Bone marrow (tissue), 2 donors: ENCODE measurements at regions not wholly inside any gene's neighbourhood (a gene's known extent, or its start where the extent isn't known, plus 50 kb on each side); places are given as distances from the start of the nearest gene placed in this dataset.
"Not testable (repeated sequence)": the region's sequence is repeated elsewhere in the genome, so short reads cannot be mapped to it uniquely, and the experiment has no call there.

ENCODE experiments used
- DNase-seq, 2 donors: peaks; one replicate each; lab custom pipeline; 2025; lab: John Stamatoyannopoulos, UW

GRCh38 chr6:68059899-68060298 is 575.2 kb upstream of the ADGRB3 start:
- DNase-seq = no peak

GRCh38 chr6:68059261-68059660 is 575.8 kb upstream of the ADGRB3 start:
- DNase-seq = no peak

DNA sequence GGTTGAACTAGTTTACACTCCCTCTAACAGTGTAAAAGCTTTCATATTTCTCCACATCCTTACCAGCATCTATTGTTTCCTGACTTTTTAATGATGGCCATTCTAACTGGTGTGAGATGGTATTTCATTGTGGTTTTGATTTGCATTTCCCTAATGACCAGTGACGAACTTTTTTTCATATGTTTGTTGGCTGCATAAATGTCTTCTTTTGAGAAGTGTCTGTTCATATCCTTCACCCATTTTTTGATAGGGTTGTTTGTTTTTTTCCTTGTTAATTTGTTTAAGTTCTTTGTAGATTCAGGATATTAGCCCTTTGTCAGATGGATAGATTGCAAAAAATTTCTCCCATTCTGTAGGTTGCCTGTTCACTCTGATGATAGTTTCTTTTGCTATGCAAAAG is 578.5 kb upstream of the ADGRB3 start:
- DNase-seq = not testable (repeated sequence)

DNA sequence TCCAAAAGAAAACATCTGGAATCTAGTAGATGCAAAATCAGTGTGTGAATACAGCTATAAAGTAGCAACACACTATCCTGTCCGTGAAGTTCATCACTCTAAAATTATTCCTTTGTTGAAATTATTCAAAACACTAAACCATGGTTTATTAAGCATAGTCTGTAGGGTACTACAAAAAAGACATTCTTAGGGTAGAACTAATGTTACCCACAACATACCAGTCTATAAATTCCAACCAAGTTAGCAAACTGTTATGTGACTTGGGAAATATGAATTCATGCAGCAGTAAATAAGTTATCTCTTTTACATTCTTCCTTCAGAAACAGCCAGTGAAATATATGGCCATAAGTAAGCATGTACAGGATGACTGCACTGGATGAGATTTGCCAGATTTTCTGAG is 580.3 kb upstream of the ADGRB3 start:
- DNase-seq = no peak

GRCh38 chr6:68053805-68054373 is 581.2 kb upstream of the ADGRB3 start:
- DNase-seq = no peak

DNA sequence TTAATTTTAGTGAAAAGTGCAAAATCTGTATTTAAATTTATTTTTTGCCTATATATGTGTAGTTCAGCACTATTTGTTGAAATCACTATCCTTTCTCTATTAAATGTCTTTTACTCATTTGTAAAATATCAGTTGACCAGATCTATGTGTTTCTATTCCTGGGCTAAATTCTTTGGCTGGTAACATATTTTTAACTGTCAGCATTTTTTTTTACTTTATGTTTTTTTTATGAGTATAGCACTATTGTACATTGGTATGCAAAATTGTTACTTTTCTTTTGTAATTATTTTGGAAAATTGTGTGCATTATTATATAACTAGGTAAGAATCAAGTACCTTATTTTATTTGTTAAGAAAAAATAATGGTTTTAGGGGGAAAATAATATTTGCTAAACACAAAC is 582.8 kb upstream of the ADGRB3 start:
- no peak for DNase-seq

DNA sequence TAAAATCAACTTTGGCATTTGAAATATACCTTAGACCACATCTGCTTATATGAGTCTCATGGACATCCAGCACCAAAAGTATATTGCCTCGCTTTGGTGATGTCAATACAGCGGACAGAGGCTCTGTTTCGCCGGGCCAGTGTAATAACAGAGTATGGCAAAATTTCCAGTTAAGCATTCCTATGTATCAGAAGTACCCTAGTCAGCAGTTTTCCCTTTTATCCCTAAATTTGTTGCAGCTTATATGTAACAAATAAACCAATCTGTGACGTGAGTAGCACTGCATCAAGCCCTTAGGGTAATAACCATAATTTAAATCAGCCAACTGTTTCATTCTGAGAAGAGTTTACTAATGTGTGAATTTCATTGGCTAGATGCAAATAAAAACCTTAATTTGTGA is 585.5 kb upstream of the ADGRB3 start:
- no peak for DNase-seq

DNA sequence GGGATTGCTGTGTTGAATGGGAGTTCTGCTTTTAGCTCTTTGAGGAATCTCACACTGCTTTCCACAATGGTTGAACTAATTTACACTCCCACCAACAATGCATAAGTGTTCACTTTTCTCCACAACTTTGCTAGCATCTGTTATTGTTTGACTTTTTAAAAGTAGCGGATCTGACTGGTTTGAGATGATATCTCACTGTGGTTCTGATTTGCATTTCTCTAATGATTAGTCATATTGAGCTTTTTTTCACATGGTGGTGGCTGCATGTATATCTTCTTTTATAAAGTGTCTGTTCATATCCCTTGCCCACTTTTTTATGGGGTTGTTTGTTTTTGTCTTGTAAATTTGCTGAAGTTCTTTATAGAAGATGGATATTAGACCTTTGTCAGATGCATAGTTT is 588.3 kb upstream of the ADGRB3 start:
- DNase-seq = no peak

DNA sequence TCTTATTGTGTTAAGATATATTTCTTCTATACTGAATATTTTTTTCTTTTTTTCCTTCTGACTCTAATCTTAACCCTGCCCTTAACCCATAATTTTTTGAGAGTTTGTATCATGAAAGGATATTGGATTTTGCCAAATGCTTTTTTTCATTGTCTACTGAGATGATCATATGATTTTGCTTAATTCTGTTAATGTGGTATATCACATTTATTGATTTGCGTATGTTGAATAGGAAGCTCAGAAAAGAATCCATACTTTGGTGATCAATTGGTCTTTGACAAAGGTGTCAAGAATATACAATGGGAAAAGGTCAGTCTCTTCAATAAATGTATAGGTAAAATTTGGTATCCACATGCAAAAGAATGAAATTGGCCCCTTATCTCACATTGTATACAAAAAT is 588.8 kb upstream of the ADGRB3 start:
- DNase-seq = no peak

GRCh38 chr6:68045193-68045592 is 589.9 kb upstream of the ADGRB3 start:
- DNase-seq = no peak

GRCh38 chr6:68044264-68044663 is 590.8 kb upstream of the ADGRB3 start:
- DNase-seq = no peak

- no peak for DNase-seq
These were observed 592.0 kb upstream of the ADGRB3 start for GRCh38 chr6:68043122-68043398.

- no peak for DNase-seq
These were observed 592.6 kb upstream of the ADGRB3 start for GRCh38 chr6:68042339-68043121.

- DNase-seq = no peak
These were observed 594.3 kb upstream of the ADGRB3 start for GRCh38 chr6:68040780-68041179.

- DNase-seq = no peak
These were observed 594.7 kb upstream of the ADGRB3 start for GRCh38 chr6:68040312-68040778.

DNA sequence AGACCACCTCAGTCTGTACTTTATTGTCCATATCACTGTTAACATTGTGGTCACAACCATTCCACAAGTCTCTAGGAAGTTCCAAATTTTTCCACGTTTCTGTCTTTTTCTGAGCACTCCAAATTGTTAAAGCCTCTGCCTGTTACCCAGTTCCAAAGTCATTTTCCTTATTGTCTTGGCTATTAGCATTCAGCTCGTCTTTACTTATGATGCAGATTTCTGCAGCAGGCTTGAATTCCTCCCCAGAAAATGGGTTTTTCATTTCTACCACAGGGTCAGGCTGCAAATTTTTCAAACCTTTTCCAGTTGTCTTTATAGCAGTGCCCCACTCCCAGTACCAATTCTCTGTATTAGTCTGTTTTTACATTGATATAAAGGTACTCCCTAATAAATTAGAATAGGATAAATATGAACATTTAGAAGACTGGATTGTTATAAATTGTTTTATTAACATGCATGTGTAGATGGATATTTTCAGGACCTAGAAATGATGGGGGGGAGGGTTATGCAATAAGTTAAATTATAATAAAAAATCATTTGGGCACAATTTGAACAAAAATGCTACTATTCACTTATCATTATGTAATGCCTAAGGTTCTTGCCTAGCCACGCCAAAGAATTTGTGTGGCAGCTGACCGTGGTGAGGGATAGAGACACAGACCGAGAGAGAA is 595.3 kb upstream of the ADGRB3 start:
- DNase-seq = no peak

GRCh38 chr6:68038815-68039408 is 596.2 kb upstream of the ADGRB3 start:
- no peak for DNase-seq

DNA sequence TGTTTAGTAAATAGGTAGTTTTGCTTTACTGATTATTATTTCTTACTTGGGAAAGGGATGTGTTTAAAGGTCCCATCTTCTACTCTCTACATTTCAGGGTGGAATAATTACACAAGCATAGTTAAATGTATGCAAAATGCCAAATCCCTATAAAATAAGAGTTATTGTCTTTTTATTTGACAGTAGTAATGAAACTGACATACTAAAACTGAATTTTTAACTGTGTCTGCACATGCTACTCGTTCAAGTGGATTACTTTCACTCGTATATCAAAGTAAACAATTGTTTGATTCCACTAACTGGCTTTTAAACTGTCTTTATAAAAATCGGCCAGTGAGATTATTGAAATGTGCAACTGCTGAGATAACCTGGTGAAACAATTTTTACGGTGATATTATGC is 602.9 kb upstream of the ADGRB3 start:
- no peak for DNase-seq

GRCh38 chr6:68031054-68031453 is 604.0 kb upstream of the ADGRB3 start:
- DNase-seq = no peak

- DNase-seq = no peak
These were observed 608.6 kb upstream of the ADGRB3 start for GRCh38 chr6:68026483-68026882.

DNA sequence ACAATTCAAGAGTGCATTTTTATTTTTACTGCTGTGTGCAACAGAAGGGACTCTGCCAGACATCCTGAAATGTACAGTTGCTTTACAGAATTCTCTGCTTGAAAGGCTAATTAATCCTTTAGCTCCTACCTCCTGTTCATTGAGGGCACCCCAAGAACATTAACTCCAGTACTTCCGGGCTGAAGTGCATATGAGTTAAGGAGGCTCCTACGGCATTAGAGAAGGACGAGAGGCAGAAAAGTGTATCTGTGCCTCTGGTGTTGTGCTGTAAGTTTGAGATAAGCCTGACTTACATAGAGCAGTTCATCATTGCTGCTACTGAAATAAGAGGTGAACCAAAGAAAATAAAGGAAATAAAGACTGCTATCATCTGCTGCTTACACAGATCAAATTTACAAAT is 609.3 kb upstream of the ADGRB3 start:
- DNase-seq = no peak

- no peak for DNase-seq
These were observed 610.4 kb upstream of the ADGRB3 start for GRCh38 chr6:68024570-68025269.

- not testable (repeated sequence) for DNase-seq
These were observed 612.1 kb upstream of the ADGRB3 start for GRCh38 chr6:68022968-68023367.
